IPS DF 19.7 (cell line): ENCODE measurements at regions not wholly inside any gene's neighbourhood (a gene's known extent, or its start where the extent isn't known, plus 50 kb on each side); places are given as distances from the start of the nearest gene placed in this dataset.
A peak's percentile ranks its signal among the peaks of the same experiment; 100 is the strongest.
"Not testable (repeated sequence)": the region's sequence is repeated elsewhere in the genome, so short reads cannot be mapped to it uniquely, and the experiment has no call there.

Source experiments
- DNase-seq: peaks from one replicate; pipeline ENCODE4 v3.0.0-alpha.2; 2013; ENCODE audit warnings: low read depth, low spot score

DNA sequence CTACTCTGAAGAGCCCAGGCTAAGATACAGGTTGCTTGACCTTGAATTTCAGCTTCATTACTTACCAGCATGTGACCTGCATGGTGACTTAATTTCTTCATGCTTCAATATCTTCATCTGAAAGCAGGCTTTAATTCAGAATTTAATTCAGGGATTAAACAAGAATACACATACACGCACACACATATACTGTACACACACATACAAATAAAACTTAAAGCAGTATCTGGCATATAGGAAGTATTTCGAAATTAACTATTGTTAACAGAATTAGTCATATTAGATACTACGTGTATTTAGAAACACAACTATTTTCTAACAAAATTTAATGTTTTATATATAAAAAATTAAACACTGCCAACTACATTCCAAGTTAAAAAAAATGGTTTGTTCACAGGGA lies 640.3 kb downstream of the SLC6A15 start:
- no peak for DNase-seq

DNA sequence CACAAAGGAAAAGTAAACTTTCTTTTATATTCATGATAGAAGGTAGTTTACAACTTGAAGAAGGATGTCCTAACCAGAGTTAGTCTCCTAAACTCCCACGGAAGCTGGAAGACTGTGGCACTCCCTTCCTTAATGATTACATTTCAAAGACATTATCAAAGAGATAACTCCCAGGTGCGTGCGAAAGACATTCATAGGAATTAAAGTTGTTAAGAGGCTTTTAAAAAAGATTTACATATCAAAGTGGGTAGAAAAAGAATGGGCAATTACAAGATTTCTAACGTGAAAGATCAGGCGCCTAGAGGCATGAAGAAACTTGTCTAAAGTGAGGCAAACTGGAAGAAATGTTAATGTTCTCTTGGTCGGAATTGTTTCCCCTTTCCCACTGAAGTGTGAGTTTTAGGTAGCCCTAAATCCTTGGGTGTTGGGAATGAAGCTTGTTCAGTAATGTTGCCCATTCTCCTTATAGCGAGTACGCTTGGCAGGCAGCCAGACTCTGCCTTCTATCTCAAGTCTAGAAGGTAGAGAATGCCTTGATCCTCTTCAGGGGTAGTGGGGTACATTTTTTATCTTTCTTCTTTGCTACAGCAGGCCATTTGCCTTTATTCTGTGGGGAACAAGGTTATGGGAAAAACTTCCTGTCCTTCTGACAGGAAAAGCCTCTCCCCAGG lies 642.0 kb downstream of the SLC6A15 start:
- peak; percentile 3 for DNase-seq

DNA sequence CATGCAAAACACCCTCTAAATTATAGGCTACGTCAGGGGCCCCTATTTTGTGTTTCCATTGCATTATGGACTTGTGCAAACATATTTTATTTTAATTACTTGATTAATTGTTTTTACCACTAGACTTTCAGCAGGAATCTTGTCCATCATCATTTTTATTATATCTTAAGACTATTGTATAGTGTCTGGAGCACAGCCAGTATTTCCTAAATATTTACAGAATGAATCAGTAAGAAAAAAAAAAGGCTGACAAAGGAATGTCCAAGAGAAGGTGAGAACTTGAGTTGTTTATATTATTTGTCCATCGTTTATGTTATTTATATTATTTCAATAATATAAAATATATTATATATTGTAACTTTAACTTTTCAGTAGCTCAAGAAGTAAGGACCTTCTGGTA lies 664.7 kb downstream of the SLC6A15 start:
- no peak for DNase-seq

DNA sequence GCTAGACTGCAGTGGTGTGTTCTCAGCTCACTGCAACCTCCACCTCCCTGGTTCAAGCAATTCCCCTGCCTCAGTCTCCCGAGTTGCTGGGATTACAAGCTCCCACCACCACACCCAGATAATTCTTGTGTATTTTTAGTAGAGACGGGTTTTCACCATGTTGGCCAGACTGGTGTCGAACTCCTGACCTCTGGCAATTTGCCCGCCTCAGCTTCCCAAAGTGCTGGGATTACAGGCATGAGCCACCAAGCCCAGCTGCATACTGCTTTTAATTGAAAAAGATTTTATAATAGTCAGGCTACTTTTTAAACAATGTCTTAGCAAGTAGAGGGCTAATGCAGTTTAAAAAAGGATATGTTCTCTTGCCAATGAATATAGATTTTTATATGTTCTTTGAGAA lies 668.9 kb downstream of the SLC6A15 start:
- DNase-seq = no peak

DNA sequence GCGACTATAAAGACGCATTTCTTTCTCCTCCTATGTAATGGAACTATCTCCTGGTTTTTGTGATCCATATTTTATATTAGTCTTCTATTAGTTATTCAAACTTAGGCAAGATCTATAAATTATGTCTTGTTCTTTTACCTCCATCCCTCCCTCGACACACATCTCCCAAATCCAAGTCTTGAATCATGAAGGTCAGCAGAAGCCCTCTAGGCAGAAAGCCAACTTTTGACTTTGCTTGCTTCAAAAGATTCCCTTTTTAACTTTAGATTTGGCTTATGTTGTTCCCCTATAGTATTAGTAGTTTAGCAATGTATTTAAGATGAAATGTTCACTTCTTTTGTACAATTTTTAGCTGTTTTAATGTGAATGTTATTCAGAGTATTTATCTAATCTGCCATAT lies 689.8 kb downstream of the SLC6A15 start:
- DNase-seq = no peak

DNA sequence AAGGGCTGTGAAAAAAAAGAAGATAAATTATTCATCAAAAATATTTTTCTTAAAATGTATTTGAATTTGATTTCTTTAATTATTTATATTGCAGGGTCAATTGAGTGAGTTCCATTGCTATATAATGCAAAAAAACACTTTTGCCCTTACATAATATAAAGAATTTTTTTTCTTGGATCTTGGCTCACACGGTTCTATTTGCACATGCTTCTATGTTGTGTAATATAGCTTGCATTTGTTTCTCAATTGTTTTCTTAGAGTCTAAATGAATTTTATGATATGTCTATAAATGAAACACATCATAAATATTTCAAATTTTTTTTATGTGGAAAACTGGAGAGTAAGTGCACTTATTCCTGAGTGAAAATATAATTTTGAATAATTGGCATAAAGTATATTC lies 694.2 kb downstream of the SLC6A15 start:
- no peak for DNase-seq

DNA sequence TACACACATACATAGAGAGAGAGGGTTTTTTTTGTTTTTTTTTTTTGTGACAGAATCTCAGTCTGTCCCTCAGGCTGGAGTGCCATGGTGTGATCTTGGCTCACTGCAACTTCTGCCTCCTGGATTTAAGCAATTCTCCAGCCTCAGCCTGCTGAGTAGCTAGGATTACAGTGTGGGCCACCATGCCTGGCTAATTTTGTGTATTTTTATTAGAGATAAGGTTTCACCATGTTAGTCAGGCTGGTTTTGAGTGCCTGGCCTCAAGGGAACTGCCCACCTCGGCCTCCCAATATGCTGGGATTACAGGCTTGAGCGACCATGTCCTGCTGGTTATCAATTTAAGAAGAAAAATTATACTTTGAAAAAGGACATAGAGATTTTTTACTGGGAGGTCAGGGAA lies 710.6 kb downstream of the SLC6A15 start:
- DNase-seq = no peak

DNA sequence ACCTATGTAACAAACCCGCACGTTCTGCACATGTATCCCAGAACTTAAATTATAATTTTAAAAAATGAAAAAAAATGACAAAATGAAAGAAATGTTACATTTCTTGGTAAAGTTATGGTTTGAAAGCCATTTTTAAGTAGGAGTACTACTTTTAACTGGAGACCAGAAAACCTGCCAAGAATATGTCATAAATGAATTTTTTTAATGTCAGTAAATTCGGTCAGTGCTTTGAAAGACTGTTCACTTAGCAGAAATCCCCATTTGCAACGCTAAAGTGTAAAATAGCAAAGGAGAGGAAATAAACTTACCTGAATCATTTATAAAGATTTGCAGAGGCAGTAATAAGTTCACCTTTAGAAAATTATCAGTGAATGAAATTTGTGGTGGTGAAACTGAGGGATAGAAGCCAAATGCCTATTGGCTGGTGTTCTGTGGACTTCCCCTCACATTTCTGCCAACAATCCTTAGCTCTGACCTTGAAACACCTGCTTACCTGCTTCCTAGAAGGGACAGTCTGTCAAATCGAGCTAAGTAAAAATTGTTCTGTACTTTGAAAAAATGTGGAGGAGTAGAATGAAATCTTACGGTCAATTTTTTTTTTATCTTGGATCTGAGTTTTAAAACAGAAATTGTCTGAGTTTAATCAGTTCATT lies 714.2 kb downstream of the SLC6A15 start:
- no peak for DNase-seq

DNA sequence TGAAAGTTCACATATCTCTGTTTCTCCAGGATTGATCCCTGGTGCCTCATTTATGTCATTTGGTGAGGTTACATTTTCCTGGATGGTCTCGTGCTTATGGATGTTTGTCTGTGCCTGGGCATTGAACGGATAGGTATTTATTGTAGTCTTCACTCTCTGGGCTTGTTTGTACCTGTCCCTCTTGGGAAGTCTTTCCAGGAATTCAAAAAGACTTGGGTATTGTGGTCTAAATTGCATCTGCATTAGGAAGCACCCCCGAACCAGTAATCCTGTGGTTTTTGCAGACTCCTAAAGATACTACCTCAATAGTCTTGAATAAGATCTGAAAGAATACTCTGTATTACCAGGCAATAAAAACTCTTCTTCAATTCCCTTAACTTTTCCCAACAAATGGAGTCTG lies 720.8 kb downstream of the SLC6A15 start:
- DNase-seq = no peak

DNA sequence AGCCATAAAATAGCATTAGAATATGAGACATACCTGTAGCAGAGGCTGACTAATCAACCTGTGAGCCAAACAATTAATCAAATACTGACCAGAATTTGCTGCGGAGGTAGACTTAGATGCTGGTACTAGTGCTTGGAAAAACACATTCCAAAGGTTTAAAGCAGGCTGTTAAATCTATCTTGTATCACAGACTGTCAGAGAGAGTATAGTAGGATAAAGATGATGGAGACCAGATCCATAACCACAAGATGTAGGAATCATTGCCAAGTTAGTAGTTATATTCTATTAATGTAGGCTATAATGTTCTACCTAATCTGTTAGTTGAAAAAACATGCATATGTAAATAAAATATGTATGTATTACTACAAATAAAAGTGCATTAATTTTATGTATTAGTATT lies 726.2 kb downstream of the SLC6A15 start:
- no peak for DNase-seq

DNA sequence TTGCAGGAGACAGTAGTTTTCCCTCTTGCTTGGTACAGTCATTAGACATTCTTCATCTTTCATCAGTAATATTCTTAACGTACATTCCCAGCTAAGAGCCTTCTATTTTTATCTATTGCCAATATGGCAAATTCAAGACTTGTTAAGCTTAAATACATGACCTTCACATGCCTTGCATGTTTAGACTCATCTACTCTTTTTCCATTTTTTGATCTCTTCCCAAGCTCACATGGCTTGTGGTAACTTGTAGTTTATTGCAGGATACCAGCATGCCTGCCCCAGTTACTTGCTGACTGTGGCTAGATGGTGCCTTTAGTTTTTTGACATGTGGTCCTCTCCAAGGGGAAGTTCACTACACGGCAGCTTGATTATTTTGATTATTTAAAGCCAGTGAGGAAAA lies 729.0 kb downstream of the SLC6A15 start:
- no peak for DNase-seq

DNA sequence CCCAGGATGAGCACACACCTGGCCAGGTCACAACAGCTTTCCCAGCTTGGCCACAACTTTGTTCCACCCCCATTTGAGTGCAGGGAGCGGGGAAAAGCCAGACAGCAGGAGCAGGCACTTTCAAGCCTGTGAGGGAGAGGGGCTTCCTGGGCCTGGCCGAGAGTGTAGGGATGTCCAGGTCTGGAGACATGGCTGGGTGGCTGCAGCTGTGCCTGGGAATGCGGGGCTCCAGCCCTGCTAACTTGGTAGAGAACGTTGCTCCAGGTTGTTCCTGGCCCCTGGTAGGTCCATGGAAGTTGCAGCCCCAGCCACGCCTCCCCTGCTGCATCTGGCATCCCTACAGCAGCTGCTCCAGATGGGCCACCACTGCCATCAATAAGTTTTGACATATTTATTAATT lies 738.5 kb downstream of the SLC6A15 start:
- no peak for DNase-seq

DNA sequence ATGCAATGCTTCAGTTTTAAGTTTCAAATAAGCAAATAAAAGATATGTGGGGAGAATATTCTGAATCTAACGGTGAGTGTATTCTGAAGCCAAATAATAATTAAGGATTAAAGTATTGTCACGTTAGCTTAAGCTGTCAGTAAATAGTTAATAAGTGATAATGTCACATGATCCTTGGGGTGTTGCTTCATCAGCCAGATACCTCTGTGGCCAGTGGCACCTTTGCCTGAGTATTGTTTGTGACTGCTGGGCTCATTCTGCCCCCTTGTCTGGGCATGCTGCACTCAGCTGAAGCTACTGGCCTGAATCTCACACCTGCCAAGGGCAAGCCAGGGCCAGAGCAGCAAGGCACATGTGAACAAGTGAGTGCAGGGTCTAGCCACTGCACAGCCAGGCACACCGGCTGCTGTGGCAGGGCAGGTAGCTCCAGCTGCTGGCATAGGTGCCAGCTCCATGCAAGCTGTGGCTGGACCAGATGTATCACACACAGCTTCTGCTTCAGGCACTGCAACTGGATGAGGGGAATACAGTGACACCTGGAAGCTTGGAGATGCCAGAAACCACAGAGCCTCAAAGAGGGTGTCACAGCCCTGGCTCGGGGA lies 739.7 kb downstream of the SLC6A15 start:
- no peak for DNase-seq

DNA sequence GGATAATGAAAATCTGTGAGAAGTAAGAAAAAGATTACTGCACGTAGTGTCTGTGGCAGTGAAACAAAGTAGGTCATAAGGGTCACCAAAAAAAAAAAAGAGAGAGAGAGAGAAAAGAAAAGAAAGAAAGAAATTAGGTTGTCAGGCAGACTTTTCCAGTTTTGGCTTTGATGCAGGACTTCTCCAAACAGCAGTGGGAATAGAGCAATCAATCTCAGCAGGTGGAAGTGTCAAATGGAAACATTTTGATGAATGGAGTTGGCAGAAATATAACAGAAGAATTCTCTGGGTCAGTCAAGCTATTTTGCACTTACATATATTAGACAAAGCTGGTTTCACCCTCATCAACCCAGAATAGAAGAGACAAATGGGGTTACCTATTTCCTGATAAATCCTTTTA lies 745.8 kb downstream of the SLC6A15 start:
- DNase-seq = no peak

DNA sequence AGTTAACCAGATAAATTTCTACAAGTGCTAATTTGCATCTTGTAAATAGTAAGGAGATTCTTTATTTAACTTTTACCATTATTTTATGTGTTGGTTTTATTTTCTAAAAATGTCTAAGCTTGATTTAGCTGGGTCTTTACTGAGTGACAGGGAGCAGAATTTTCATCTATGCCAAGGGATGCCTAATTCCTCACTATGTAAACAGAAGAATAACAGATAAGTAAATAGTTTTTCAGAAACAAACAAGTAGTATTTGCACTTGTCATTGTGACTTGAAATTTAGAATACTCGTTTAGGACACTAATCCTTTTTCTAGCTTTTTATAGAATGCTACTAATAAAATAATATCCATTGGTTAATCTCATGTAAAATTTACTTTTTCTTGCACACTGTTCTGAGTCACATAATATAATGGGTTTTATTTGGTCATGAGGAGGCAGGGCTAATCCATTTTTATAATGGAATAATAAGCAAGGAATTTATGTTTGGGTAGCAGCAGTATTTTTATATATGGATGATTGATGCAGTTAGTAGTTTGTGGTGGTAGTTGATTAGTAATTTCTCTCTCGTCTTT lies 746.5 kb downstream of the SLC6A15 start:
- DNase-seq = no peak

DNA sequence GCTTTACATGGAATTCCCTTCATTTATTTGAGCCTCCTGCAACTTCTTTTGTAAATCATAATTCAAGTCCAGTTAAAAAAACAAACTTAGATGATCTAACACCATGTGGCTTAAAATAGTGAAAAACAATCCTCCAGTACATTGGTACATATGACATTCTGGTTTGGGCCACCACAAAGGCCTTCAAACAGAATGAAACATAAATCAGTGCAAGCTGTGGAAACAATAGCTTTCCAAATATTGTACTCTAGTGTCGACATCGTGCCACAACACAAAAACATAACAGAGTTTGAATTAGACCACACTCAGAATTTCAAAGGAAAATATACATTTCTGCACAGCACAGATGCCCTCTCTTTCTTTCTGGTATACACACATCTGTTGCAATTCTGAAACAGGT lies 751.3 kb downstream of the SLC6A15 start:
- no peak for DNase-seq

DNA sequence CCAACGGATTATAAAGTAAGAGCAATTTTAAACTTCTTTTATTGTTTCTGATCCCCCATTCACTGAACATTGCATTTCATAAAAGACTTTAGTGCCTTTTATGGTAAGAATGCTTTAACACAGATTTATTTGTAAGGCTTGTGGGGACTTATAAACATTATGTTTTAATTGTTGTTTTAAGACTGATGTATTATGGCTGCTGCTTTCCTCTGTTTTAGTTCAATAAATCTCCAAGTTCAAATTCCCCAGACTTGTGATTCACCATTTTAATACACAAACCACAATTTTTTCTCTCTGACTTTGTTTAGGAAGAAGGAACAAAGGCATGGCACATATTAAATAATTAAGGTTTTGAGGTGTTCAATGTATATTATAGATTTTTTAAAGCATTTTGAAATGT lies 753.3 kb downstream of the SLC6A15 start:
- no peak for DNase-seq

DNA sequence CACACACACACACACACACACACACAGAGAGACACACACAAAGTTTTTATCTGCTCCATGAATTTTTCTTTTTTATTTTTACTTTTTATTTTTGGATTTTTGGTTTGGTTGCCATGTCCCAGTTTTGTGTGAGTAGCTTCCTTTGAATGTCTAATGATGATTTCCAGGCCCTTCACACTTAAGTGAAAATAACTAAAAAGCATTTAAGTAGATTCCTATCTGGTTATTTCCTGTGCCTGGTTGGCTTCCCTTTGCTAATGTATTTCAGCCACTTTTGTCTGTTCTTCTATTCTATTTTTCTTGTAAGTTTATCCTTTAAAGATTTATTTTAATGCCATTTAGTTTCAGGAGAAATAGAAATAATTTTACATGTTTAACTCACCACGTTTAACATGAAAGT lies 755.4 kb downstream of the SLC6A15 start:
- no peak for DNase-seq

DNA sequence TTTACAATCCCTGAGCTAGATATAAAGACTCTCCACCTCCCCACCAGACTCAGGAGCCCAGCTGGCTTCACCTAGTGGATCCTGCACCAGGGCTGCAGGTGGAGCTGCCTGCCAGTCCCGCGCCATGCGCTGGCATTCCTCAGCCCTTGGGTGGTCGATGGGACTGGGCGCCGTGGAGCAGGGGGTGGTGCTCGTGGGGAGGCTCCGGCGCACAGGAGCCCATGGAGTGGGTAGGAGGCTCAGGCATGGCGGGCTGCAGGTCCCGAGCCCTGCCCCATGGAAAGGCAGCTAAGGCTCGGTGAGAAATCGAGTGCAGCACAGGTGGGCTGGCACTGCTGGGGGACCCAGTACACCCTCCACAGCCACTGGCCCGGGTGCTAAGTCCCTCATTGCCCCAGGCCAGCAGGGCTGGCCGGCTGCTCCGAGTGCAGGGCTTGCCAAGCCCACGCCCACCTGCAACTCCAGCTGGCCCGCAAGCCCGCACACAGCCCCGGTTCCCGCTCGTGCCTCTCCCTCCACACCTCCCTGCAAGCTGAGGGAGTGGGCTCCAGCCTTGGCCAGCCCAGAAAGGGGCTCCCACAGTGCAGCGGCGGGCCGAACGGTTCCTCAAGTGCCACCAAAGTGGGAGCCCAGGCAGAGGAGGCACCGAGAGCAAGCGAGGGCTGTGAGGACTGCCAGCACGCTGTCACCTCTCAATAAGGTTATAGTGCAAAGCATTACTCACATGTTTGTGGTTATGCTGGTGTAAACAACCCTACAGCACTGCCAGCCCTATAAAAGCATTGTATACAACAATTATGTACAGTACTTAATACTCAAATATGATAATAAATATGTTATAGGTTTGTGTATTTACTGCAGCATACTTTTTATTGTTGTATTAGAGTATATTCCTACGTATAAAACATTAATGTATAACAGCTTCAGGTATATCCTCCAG lies 757.3 kb downstream of the SLC6A15 start:
- DNase-seq = not testable (repeated sequence)

DNA sequence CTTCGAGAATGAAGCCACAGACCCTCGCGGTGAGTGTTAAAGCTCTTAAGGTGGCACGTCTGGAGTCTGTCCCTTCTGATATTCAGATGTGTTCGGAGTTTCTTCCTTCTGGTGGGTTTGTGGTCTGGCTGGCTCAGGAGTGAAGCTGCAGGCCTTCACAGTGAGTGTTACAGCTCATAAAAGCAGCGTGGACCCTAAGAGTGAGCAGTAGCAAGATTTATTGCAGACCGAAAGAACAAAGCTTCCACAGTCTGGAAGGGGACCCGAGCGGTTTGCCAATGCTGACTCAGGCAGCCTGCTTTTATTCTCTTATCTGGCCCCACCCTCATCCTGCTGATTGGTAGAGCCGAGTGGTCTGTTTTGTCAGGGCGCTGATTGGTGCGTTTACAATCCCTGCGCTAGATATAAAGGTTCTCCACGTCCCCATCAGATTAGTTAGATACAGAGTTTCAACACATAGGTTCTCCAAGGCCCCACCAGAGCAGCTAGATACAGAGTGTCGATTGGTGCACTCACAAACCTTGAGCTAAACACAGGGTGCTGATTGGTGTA lies 758.1 kb downstream of the SLC6A15 start:
- DNase-seq = not testable (repeated sequence)

DNA sequence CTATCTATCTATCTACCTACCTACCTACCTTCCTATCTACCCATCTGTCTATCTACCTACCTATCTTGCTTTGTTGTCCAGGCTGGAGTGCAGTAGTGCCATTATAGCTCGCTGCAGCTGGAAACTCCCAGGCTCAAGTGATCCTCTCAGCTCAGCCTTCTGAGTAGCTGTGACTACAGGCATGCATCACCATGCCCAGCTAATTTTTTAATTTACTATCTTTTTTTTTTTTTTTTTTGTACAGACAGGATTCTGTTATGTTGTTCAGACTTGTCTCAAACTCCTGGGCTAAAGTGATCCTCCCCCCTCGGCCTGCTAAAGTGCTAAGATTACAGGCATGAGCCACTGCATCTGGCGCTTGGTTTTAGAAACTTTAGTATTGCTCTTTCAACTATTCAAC lies 762.4 kb downstream of the SLC6A15 start:
- no peak for DNase-seq

DNA sequence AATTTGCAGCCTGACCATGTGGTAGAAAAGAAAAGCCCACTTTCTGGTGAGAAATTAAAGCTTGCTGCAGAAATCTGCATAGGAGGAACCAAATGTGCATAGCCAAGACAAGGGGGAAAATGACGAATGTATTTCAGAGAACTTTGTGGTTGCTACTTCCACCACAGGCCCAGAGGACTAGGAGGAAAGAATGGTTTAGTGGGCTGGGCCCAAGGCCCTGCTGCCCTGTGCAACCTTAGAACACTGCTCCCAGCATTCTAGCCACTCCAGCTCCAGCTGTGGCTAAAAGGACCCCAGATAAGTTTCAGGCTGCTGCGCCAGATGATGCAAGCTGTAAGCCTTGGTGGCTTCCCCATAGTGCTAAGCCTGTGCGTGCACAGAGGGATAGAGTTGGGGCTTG lies 764.3 kb downstream of the SLC6A15 start:
- DNase-seq = no peak
